Endodermal cell (in vitro differentiated cells): ENCODE measurements at regions not wholly inside any gene's neighbourhood (a gene's known extent, or its start where the extent isn't known, plus 50 kb on each side); places are given as distances from the start of the nearest gene placed in this dataset.
A peak's percentile ranks its signal among the peaks of the same experiment; 100 is the strongest.

ENCODE experiments used
- DNase-seq: peaks from one replicate; pipeline ENCODE4 v3.0.0-alpha.2; 2017
- H3K27ac ChIP-seq: 2 replicates; pipeline ENCODE4 v1.5.1; 2013; ENCODE audit warnings: mild to moderate bottlenecking, low read depth, low read length, moderate library complexity
- H3K27me3 ChIP-seq: 2 replicates; pipeline ENCODE4 v1.6.1; 2013; ENCODE audit warnings: mild to moderate bottlenecking, low read length, moderate library complexity; ENCODE audit not compliant: insufficient read depth, control insufficient read depth, poor library complexity, severe bottlenecking
- H3K36me3 ChIP-seq: 2 replicates; pipeline ENCODE4 v1.7.0; 2013; ENCODE audit warnings: mild to moderate bottlenecking, low read length, moderate library complexity; ENCODE audit not compliant: control insufficient read depth, insufficient read depth
- H3K4me1 ChIP-seq: one replicate; pipeline ENCODE4 v1.7.0; 2013; ENCODE audit warnings: low read length; ENCODE audit not compliant: control insufficient read depth, insufficient read depth
- H3K4me3 ChIP-seq: 2 replicates; pipeline ENCODE4 v1.5.1; 2013; ENCODE audit warnings: mild to moderate bottlenecking, low read length, moderate library complexity
- H3K9ac ChIP-seq: 2 replicates; pipeline ENCODE4 v1.6.1; 2013; ENCODE audit warnings: mild to moderate bottlenecking, low read length, moderate library complexity; ENCODE audit not compliant: poor library complexity, severe bottlenecking; ENCODE audit errors: extremely low read depth
- H3K9me3 ChIP-seq: 2 replicates; pipeline ENCODE4 v1.6.1; 2013; ENCODE audit warnings: mild to moderate bottlenecking, low read length, moderate library complexity; ENCODE audit not compliant: control insufficient read depth
- H3K27ac Mint-ChIP-seq: 2 replicates; pipeline ENCODE4 v1.8.0; 2020; ENCODE audit warnings: mixed read lengths
- H3K27me3 Mint-ChIP-seq: 2 replicates; pipeline ENCODE4 v1.8.0; 2021; ENCODE audit warnings: mild to moderate bottlenecking, mixed read lengths; ENCODE audit not compliant: insufficient read depth
- H3K36me3 Mint-ChIP-seq: 2 replicates; pipeline ENCODE4 v1.8.0; 2020; ENCODE audit warnings: low read depth, mixed read lengths
- H3K4me1 Mint-ChIP-seq: 2 replicates; pipeline ENCODE4 v1.8.0; 2020; ENCODE audit warnings: mixed read lengths
- H3K4me3 Mint-ChIP-seq: 2 replicates; pipeline ENCODE4 v1.8.0; 2020; ENCODE audit warnings: mild to moderate bottlenecking, moderate library complexity, mixed read lengths
- H3K9me3 Mint-ChIP-seq: 2 replicates; pipeline ENCODE4 v1.8.0; 2020; ENCODE audit warnings: mild to moderate bottlenecking, mixed read lengths
- CTCF ChIP-seq: fragments of 200-600 bp; sonication (generic); conservative IDR thresholded peaks from 2 replicates; pipeline ENCODE4 v1.5.0; 2021; ENCODE audit warnings: antibody characterized with exemption, mild to moderate bottlenecking
- WGBS, 2 experiments: methylation state at CpG; one replicate each; pipeline versions ENCODE4 v1.1.5 to v1.1.7; 2013; ENCODE audit warnings: missing lambda C conversion rate in 2 of 2, mixed read lengths in 1 of 2; ENCODE audit not compliant: insufficient coverage in 1 of 2, insufficient read length in 1 of 2; 5-methylcytosine and 5-hydroxymethylcytosine counted together

GRCh38 chr9:38337181-38337580, 55.3 kb upstream of the ALDH1B1 start:
- no peak overlapping the region for H3K4me3 Mint-ChIP-seq
- peaks cover 6% of the 10 kb centered on the region for H3K9me3 Mint-ChIP-seq
- no peak for TF ChIP-seq CTCF
- peaks cover 26% of the 10 kb centered on the region for H3K27me3 Mint-ChIP-seq
- H3K4me1 Mint-ChIP-seq: peaks cover 39% of the 10 kb centered on the region
- no peak overlapping the region for H3K27ac ChIP-seq
- no peak overlapping the region for H3K27ac Mint-ChIP-seq
- DNase-seq: no peak
- no peaks in the 10 kb centered on the region for H3K36me3 ChIP-seq
- H3K9ac ChIP-seq: no peak overlapping the region
- no peaks in the 10 kb centered on the region for H3K36me3 Mint-ChIP-seq
- H3K4me3 ChIP-seq: no peak overlapping the region
- H3K27me3 ChIP-seq: no peaks in the 10 kb centered on the region
- WGBS, 2 experiments: 92 to 96% methylated on average over 4 to 7 of the region's 7 CpGs
- H3K4me1 ChIP-seq: peaks cover 3% of the 10 kb centered on the region
- no peaks in the 10 kb centered on the region for H3K9me3 ChIP-seq

GRCh38 chr9:38336341-38336740, 56.2 kb upstream of the ALDH1B1 start:
- H3K27me3 Mint-ChIP-seq: peaks cover 18% of the 10 kb centered on the region
- no peaks in the 10 kb centered on the region for H3K36me3 Mint-ChIP-seq
- H3K9me3 Mint-ChIP-seq: peaks cover 6% of the 10 kb centered on the region
- no peak overlapping the region for H3K27ac Mint-ChIP-seq
- no peak overlapping the region for H3K27ac ChIP-seq
- H3K36me3 ChIP-seq: no peaks in the 10 kb centered on the region
- DNase-seq: peak; percentile 48
- no peak for TF ChIP-seq CTCF
- no peak overlapping the region for H3K4me3 ChIP-seq
- H3K4me1 Mint-ChIP-seq: peaks cover 43% of the 10 kb centered on the region
- no peaks in the 10 kb centered on the region for H3K27me3 ChIP-seq
- 86 to 88% methylated on average over 3 to 8 of the region's 8 CpGs for WGBS, 2 experiments
- peaks cover 3% of the 10 kb centered on the region for H3K4me1 ChIP-seq
- H3K4me3 Mint-ChIP-seq: no peak overlapping the region
- H3K9ac ChIP-seq: no peak overlapping the region
- no peaks in the 10 kb centered on the region for H3K9me3 ChIP-seq

GRCh38 chr9:38335686-38336085, 56.8 kb upstream of the ALDH1B1 start:
- WGBS, 2 experiments: 93% methylated on average over 1 of the region's 1 CpG; no CpG with 5 or more reads in 1 of the 2 experiments
- Histone ChIP-seq H3K27ac (no peak overlapping the region), H3K4me3 (no peak overlapping the region)

More at GRCh38 chr9:38335686-38336085, 56.8 kb upstream of the ALDH1B1 start:
- no peaks in the 10 kb centered on the region for H3K36me3 ChIP-seq
- H3K27me3 Mint-ChIP-seq: peaks cover 14% of the 10 kb centered on the region
- H3K9me3 ChIP-seq: no peaks in the 10 kb centered on the region
- peaks cover 43% of the 10 kb centered on the region for H3K4me1 Mint-ChIP-seq
- no peak overlapping the region for H3K27ac Mint-ChIP-seq
- peaks cover 3% of the 10 kb centered on the region for H3K9me3 Mint-ChIP-seq
- no peak for DNase-seq
- no peaks in the 10 kb centered on the region for H3K27me3 ChIP-seq
- no peak overlapping the region for H3K9ac ChIP-seq
- TF ChIP-seq CTCF: no peak
- no peak overlapping the region for H3K4me3 Mint-ChIP-seq
- no peaks in the 10 kb centered on the region for H3K36me3 Mint-ChIP-seq
- peaks cover 3% of the 10 kb centered on the region for H3K4me1 ChIP-seq
